CMK (cell line): ENCODE measurements at regions not wholly inside any gene's neighbourhood (a gene's known extent, or its start where the extent isn't known, plus 50 kb on each side); places are given as distances from the start of the nearest gene placed in this dataset.
"Not testable (repeated sequence)": the region's sequence is repeated elsewhere in the genome, so short reads cannot be mapped to it uniquely, and the experiment has no call there.

Experiments used
- DNase-seq: peaks from one replicate; pipeline ENCODE4 v3.0.0-alpha.2; 2010; ENCODE audit warnings: low read depth

- peak; percentile 37 for DNase-seq
These were observed 70.4 kb upstream of the TARDBP start for GRCh38 chr1:10941891-10942541.

- DNase-seq = no peak
These were observed 69.9 kb upstream of the TARDBP start for GRCh38 chr1:10942542-10942912.

- DNase-seq = no peak
These were observed 69.4 kb upstream of the TARDBP start for GRCh38 chr1:10943041-10943440.

GRCh38 chr1:10943991-10944730 is 68.3 kb upstream of the TARDBP start:
- no peak for DNase-seq

- no peak for DNase-seq
These were observed 66.4 kb upstream of the TARDBP start for GRCh38 chr1:10945991-10946509.

GRCh38 chr1:10947181-10947580 is 65.3 kb upstream of the TARDBP start:
- DNase-seq = no peak

- DNase-seq = no peak
These were observed 64.6 kb upstream of the TARDBP start for GRCh38 chr1:10947691-10948462.

GRCh38 chr1:10948463-10948775 is 64.0 kb upstream of the TARDBP start:
- DNase-seq = no peak

- no peak for DNase-seq
These were observed 61.9 kb upstream of the TARDBP start for GRCh38 chr1:10950316-10951172.

- not testable (repeated sequence) for DNase-seq
These were observed 61.2 kb upstream of the TARDBP start for GRCh38 chr1:10951298-10951697.

GRCh38 chr1:10951961-10952360 is 60.5 kb upstream of the TARDBP start:
- DNase-seq = no peak

GRCh38 chr1:10953505-10954193 is 58.8 kb upstream of the TARDBP start:
- no peak for DNase-seq

GRCh38 chr1:10957133-10957532 is 55.3 kb upstream of the TARDBP start:
- no peak for DNase-seq

GRCh38 chr1:10958614-10959013 is 53.8 kb upstream of the TARDBP start:
- no peak for DNase-seq

GRCh38 chr1:10960411-10961299 is 51.8 kb upstream of the TARDBP start:
- peak; percentile 54 for DNase-seq

GRCh38 chr1:10961300-10961833 is 51.1 kb upstream of the TARDBP start:
- DNase-seq = no peak

- DNase-seq = no peak
These were observed 50.0 kb upstream of the TARDBP start for GRCh38 chr1:10962483-10962882.
